ENCODE measurements at regions not wholly inside any gene's neighbourhood (a gene's known extent, or its start where the extent isn't known, plus 50 kb on each side); places are given as distances from the start of the nearest gene placed in this dataset.

- no peak for TF ChIP-seq STAT1 (conservative IDR thresholded peaks at IDR 0.05)
- peak; percentile 48; the same call in 1 of the 2 replicates for TF ChIP-seq FOXM1 (IDR thresholded peaks at IDR 0.05; ENCODE audit: low read depth, low read length)
- TF ChIP-seq NFIC (IDR thresholded peaks at IDR 0.05; ENCODE audit: low read depth, low read length), result peak; percentile 87
- TF ChIP-seq BCL3 (IDR thresholded peaks at IDR 0.05; ENCODE audit: borderline replicate concordance, insufficient read depth, low read depth, low read length, poor library complexity, severe bottlenecking), result peak; percentile 34
- peak; percentile 72 for TF ChIP-seq ZNF384 (IDR thresholded peaks at IDR 0.05; ENCODE audit: borderline replicate concordance, low read depth, low read length)
- no peak for TF ChIP-seq MXI1 (IDR thresholded peaks at IDR 0.05; ENCODE audit: low read depth, low read length)
- 0 out of 3 replicates have a peak, but pooled peaks of 1 of the 2 experiments have one; percentile 40 for TF ChIP-seq EGR1 (IDR thresholded peaks at IDR 0.05; ENCODE audit: borderline replicate concordance in 1 of 2, low read depth in 2 of 2, low read length in 2 of 2)
- TF ChIP-seq GABPA (IDR thresholded peaks at IDR 0.05; ENCODE audit: low read depth), result 0 out of 2 replicates have a peak, but pooled peaks have one; percentile 26
- no peak for TF ChIP-seq ZNF207 (IDR thresholded peaks at IDR 0.05; ENCODE audit: borderline replicate concordance)
- peak; percentile 88 for TF ChIP-seq JUNB (IDR thresholded peaks at IDR 0.05)
- no peak for TF ChIP-seq HSF1 (IDR thresholded peaks at IDR 0.05; ENCODE audit: low read depth, low read length)
- peak; percentile 94 for TF ChIP-seq ATF2 (IDR thresholded peaks at IDR 0.05; ENCODE audit: low read length)
These were observed 502.7 kb downstream of the NR2F1-AS1 start (continued) for GRCh38 chr5:93078082-93079038.

Measured in GM12878 (cell line).